GM23338 (cell line): ENCODE measurements at regions not wholly inside any gene's neighbourhood (a gene's known extent, or its start where the extent isn't known, plus 50 kb on each side); places are given as distances from the start of the nearest gene placed in this dataset.

Source experiments
- ATAC-seq: fragments of 200-7000 bp; cut with Tn5 transposase; 3 replicates; pipeline ENCODE4 v1.9.1; 2020
- DNase-seq: peaks from one replicate; pipeline ENCODE4 v3.0.0-alpha.2; 2015; ENCODE audit warnings: low spot score
- H2AFZ ChIP-seq: fragments of 200-600 bp; sonication (generic); 2 replicates; pipeline ENCODE4 v1.8.0; 2016; ENCODE audit warnings: antibody characterized with exemption, mild to moderate bottlenecking, moderate library complexity
- H3F3A ChIP-seq: fragments of 200-600 bp; sonication (generic); replicated peaks from 2 replicates; pipeline ENCODE4 v1.8.0; 2017; ENCODE audit warnings: antibody characterized with exemption, mixed run types, low read depth
- H3K27ac ChIP-seq: fragments of 200-600 bp; sonication (generic); 2 replicates; pipeline ENCODE4 v1.6.1; 2016; ENCODE audit warnings: low read depth
- H3K27me3 ChIP-seq: fragments of 200-600 bp; sonication (generic); 2 replicates; pipeline ENCODE4 v1.8.0; 2016; ENCODE audit warnings: mild to moderate bottlenecking, mixed run types, moderate library complexity; ENCODE audit not compliant: insufficient read depth
- H3K36me3 ChIP-seq: fragments of 200-600 bp; sonication (generic); 2 replicates; pipeline ENCODE4 v1.8.0; 2016; ENCODE audit warnings: mild to moderate bottlenecking; ENCODE audit not compliant: insufficient read depth
- H3K4me1 ChIP-seq: fragments of 200-600 bp; sonication (generic); 2 replicates; pipeline ENCODE4 v1.8.0; 2016; ENCODE audit warnings: mild to moderate bottlenecking, moderate library complexity; ENCODE audit not compliant: insufficient read depth
- H3K4me2 ChIP-seq: fragments of 200-600 bp; sonication (generic); 2 replicates; pipeline ENCODE4 v1.7.1; 2017; ENCODE audit warnings: mixed run types
- H3K4me3 ChIP-seq: fragments of 200-600 bp; sonication (generic); 2 replicates; pipeline ENCODE4 v1.6.1; 2016; ENCODE audit warnings: mixed run types
- H3K79me2 ChIP-seq: fragments of 200-600 bp; sonication (generic); replicated peaks from 2 replicates; pipeline ENCODE4 v1.8.0; 2017; ENCODE audit warnings: mild to moderate bottlenecking; ENCODE audit not compliant: insufficient read depth
- H3K9me2 ChIP-seq: fragments of 200-600 bp; sonication (generic); 2 replicates; pipeline ENCODE4 v1.8.0; 2017; ENCODE audit not compliant: insufficient read depth
- H4K20me1 ChIP-seq: fragments of 200-600 bp; sonication (generic); replicated peaks from 2 replicates; pipeline ENCODE4 v1.8.0; 2017; ENCODE audit warnings: mild to moderate bottlenecking; ENCODE audit not compliant: insufficient read depth
- H3K27ac Mint-ChIP-seq: 2 replicates; pipeline ENCODE4 v1.8.0; 2020; ENCODE audit warnings: inconsistent platforms, mild to moderate bottlenecking, moderate library complexity, mixed read lengths
- H3K27me3 Mint-ChIP-seq: 3 replicates; pipeline ENCODE4 v1.8.0; 2022; ENCODE audit warnings: low read depth, mild to moderate bottlenecking, moderate library complexity, mixed read lengths, inconsistent platforms; ENCODE audit not compliant: insufficient read depth, poor library complexity
- H3K36me3 Mint-ChIP-seq: 3 replicates; pipeline ENCODE4 v1.8.0; 2021; ENCODE audit warnings: low read depth, mild to moderate bottlenecking, inconsistent platforms, moderate library complexity, mixed read lengths
- H3K4me1 Mint-ChIP-seq: 3 replicates; pipeline ENCODE4 v1.8.0; 2020; ENCODE audit warnings: mild to moderate bottlenecking, inconsistent platforms, mixed read lengths
- H3K4me3 Mint-ChIP-seq: 3 replicates; pipeline ENCODE4 v1.8.0; 2021; ENCODE audit warnings: moderate library complexity, mild to moderate bottlenecking, inconsistent platforms, mixed read lengths
- H3K9me3 Mint-ChIP-seq: 3 replicates; pipeline ENCODE4 v1.8.0; 2020; ENCODE audit warnings: moderate library complexity, mild to moderate bottlenecking, inconsistent platforms, mixed read lengths
- CREB1 ChIP-seq: fragments of 250-450 bp; sonication (Bioruptor Pico); IDR thresholded peaks from 2 replicates; pipeline ENCODE4 v1.5.0; 2020; ENCODE audit warnings: low read depth, mild to moderate bottlenecking, moderate library complexity
- CTCF ChIP-seq, 2 experiments: fragments of 200-600 bp in 1 of 2; sonication (generic) in 1 of 2; conservative IDR thresholded peaks; 2 replicates each; pipeline versions ENCODE4 v1.5.1 to v1.6.1; 2016 to 2017; ENCODE audit warnings: antibody characterized with exemption in 2 of 2, low read depth in 2 of 2, mild to moderate bottlenecking in 2 of 2, moderate library complexity in 1 of 2
- ETS1 ChIP-seq: IDR thresholded peaks from 2 replicates; pipeline ENCODE4 v1.6.1; 2016; ENCODE audit warnings: antibody characterized with exemption
- EZH2 ChIP-seq: fragments of 200-600 bp; sonication (generic); IDR thresholded peaks from one replicate; pipeline ENCODE4 v1.8.0; 2017; ENCODE audit warnings: antibody characterized with exemption, mild to moderate bottlenecking, low read depth; ENCODE audit not compliant: unreplicated experiment
- EZH2phosphoT487 ChIP-seq: fragments of 200-600 bp; sonication (generic); IDR thresholded peaks from one replicate; pipeline ENCODE4 v1.8.1; 2018; ENCODE audit warnings: antibody characterized with exemption; ENCODE audit not compliant: unreplicated experiment
- JUNB ChIP-seq: IDR thresholded peaks from one replicate; pipeline ENCODE4 v1.6.1; 2016; ENCODE audit warnings: antibody characterized with exemption; ENCODE audit not compliant: unreplicated experiment
- NANOG ChIP-seq: IDR thresholded peaks from 2 replicates; pipeline ENCODE4 v1.6.1; 2016; ENCODE audit warnings: antibody characterized with exemption, borderline replicate concordance
- POLR2AphosphoS5 ChIP-seq: IDR thresholded peaks from 2 replicates; pipeline ENCODE4 v1.6.1; 2016; ENCODE audit warnings: antibody characterized with exemption, low read depth
- STAT1 ChIP-seq: IDR thresholded peaks from one replicate; pipeline ENCODE4 v1.6.1; 2016; ENCODE audit warnings: antibody characterized with exemption; ENCODE audit not compliant: unreplicated experiment
- ZNF114 ChIP-seq: fragments of 250-450 bp; sonication (Bioruptor Pico); IDR thresholded peaks from 2 replicates; pipeline ENCODE4 v1.5.0; 2020; ENCODE audit warnings: mild to moderate bottlenecking, moderate library complexity
- ZNF331 ChIP-seq: fragments of 250-450 bp; sonication (Bioruptor Pico); IDR thresholded peaks from 2 replicates; pipeline ENCODE4 v1.5.0; 2020; ENCODE audit warnings: low read depth, mild to moderate bottlenecking, moderate library complexity
- ZNF462 ChIP-seq: fragments of 250-450 bp; sonication (Bioruptor Pico); IDR thresholded peaks from 2 replicates; pipeline ENCODE4 v1.5.0; 2020; ENCODE audit warnings: mild to moderate bottlenecking, moderate library complexity
- TF ChIP-seq, protein P1 (sequence below): IDR thresholded peaks from one replicate; pipeline ENCODE4 v1.6.1; 2018; ENCODE audit warnings: antibody characterized with exemption; ENCODE audit not compliant: unreplicated experiment

GRCh38 chr12:82223426-82223825, 134.8 kb downstream of the CCDC59 start:
- Histone ChIP-seq H3K4me1 (no peaks in the 10 kb centered on the region), H3K36me3 (no peaks in the 10 kb centered on the region), H2AFZ (no peak overlapping the region), H4K20me1 (no peaks in the 10 kb centered on the region), H3K79me2 (no peaks in the 10 kb centered on the region), H3K27ac (no peak overlapping the region), H3K4me2 (no peak overlapping the region), H3F3A (no peaks in the 10 kb centered on the region), H3K4me3 (no peak overlapping the region), H3K9me2 (no peaks in the 10 kb centered on the region), H3K27me3 (no peaks in the 10 kb centered on the region)
- H3K36me3 Mint-ChIP-seq, result no peaks in the 10 kb centered on the region
- H3K27me3 Mint-ChIP-seq, result no peaks in the 10 kb centered on the region
- no peak for ATAC-seq
- DNase-seq, result no peak
- H3K9me3 Mint-ChIP-seq, result no peaks in the 10 kb centered on the region; the same call in 1 of the 3 replicates
- TF ChIP-seq CTCF (conservative IDR thresholded peaks at IDR 0.05; ENCODE audit: low read depth in 2 of 2), result no peak
- no peak for TF ChIP-seq NANOG
- no peak for TF ChIP-seq POLR2AphosphoS5
- no peak for TF ChIP-seq ETS1
- no peak for TF ChIP-seq EZH2phosphoT487
- no peak for TF ChIP-seq ZNF462 (CRISPR knock-in tag)
- TF ChIP-seq ZNF331 (CRISPR knock-in tag), result no peak
- no peak for TF ChIP-seq CREB1 (CRISPR knock-in tag)
- TF ChIP-seq, protein P1, sequence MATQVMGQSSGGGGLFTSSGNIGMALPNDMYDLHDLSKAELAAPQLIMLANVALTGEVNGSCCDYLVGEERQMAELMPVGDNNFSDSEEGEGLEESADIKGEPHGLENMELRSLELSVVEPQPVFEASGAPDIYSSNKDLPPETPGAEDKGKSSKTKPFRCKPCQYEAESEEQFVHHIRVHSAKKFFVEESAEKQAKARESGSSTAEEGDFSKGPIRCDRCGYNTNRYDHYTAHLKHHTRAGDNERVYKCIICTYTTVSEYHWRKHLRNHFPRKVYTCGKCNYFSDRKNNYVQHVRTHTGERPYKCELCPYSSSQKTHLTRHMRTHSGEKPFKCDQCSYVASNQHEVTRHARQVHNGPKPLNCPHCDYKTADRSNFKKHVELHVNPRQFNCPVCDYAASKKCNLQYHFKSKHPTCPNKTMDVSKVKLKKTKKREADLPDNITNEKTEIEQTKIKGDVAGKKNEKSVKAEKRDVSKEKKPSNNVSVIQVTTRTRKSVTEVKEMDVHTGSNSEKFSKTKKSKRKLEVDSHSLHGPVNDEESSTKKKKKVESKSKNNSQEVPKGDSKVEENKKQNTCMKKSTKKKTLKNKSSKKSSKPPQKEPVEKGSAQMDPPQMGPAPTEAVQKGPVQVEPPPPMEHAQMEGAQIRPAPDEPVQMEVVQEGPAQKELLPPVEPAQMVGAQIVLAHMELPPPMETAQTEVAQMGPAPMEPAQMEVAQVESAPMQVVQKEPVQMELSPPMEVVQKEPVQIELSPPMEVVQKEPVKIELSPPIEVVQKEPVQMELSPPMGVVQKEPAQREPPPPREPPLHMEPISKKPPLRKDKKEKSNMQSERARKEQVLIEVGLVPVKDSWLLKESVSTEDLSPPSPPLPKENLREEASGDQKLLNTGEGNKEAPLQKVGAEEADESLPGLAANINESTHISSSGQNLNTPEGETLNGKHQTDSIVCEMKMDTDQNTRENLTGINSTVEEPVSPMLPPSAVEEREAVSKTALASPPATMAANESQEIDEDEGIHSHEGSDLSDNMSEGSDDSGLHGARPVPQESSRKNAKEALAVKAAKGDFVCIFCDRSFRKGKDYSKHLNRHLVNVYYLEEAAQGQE, result no peak
- TF ChIP-seq JUNB, result no peak
- TF ChIP-seq ZNF114 (CRISPR knock-in tag), result no peak
- no peak for TF ChIP-seq EZH2
- TF ChIP-seq STAT1, result no peak
- H3K4me3 Mint-ChIP-seq, result no peak overlapping the region
- H3K27ac Mint-ChIP-seq, result no peak overlapping the region
- no peaks in the 10 kb centered on the region for H3K4me1 Mint-ChIP-seq
